ENCODE measurements at regions not wholly inside any gene's neighbourhood (a gene's known extent, or its start where the extent isn't known, plus 50 kb on each side); places are given as distances from the start of the nearest gene placed in this dataset.

GRCh38 chrX:118207831-118208453, 91.3 kb upstream of the KLHL13 start:
- peak in 1 of 2 experiments; percentile 34 for DNase-seq
- no TSS peak for BruUV-seq (replicated peaks)
- TF ChIP-seq, protein P1, sequence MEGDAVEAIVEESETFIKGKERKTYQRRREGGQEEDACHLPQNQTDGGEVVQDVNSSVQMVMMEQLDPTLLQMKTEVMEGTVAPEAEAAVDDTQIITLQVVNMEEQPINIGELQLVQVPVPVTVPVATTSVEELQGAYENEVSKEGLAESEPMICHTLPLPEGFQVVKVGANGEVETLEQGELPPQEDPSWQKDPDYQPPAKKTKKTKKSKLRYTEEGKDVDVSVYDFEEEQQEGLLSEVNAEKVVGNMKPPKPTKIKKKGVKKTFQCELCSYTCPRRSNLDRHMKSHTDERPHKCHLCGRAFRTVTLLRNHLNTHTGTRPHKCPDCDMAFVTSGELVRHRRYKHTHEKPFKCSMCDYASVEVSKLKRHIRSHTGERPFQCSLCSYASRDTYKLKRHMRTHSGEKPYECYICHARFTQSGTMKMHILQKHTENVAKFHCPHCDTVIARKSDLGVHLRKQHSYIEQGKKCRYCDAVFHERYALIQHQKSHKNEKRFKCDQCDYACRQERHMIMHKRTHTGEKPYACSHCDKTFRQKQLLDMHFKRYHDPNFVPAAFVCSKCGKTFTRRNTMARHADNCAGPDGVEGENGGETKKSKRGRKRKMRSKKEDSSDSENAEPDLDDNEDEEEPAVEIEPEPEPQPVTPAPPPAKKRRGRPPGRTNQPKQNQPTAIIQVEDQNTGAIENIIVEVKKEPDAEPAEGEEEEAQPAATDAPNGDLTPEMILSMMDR (conservative IDR thresholded peaks at IDR 0.05): no peak
- no peak for TF ChIP-seq EZH2 (IDR thresholded peaks at IDR 0.05; ENCODE audit: low read depth)

GRCh38 chrX:118208481-118208880, 91.9 kb upstream of the KLHL13 start:
- POLR2A ChIA-PET (ENCODE audit: unreplicated experiment): no interaction called here

More at GRCh38 chrX:118207831-118208453, 91.3 kb upstream of the KLHL13 start:
- Histone ChIP-seq H3K4me3 (no peak overlapping the region), H4K20me1 (ENCODE audit: insufficient read depth) (no peaks in the 10 kb centered on the region), H2AFZ (no peak overlapping the region), H3K4me1 (replicated peaks; ENCODE audit: insufficient read depth) (no peaks in the 10 kb centered on the region), H3K36me3 (ENCODE audit: low read depth) (no peaks in the 10 kb centered on the region), H3K79me2 (ENCODE audit: low read depth) (no peaks in the 10 kb centered on the region), H3F3A (ENCODE audit: insufficient read depth, low read depth) (no peaks in the 10 kb centered on the region), H3K9me3 (ENCODE audit: insufficient read depth, low read depth) (no peaks in the 10 kb centered on the region), H3K27me3 (ENCODE audit: insufficient read depth, low read depth) (no peaks in the 10 kb centered on the region), H3K27ac (no peak overlapping the region), H3K4me2 (no peak overlapping the region), H3K9me2 (ENCODE audit: insufficient read depth) (no peaks in the 10 kb centered on the region)
- intact Hi-C loops (cut with micrococcal nuclease; ENCODE audit: unreplicated experiment): no loop called here
- POLR2A ChIA-PET (ENCODE audit: unreplicated experiment): no interaction called here
- CTCF ChIA-PET: no interaction called here

DNA sequence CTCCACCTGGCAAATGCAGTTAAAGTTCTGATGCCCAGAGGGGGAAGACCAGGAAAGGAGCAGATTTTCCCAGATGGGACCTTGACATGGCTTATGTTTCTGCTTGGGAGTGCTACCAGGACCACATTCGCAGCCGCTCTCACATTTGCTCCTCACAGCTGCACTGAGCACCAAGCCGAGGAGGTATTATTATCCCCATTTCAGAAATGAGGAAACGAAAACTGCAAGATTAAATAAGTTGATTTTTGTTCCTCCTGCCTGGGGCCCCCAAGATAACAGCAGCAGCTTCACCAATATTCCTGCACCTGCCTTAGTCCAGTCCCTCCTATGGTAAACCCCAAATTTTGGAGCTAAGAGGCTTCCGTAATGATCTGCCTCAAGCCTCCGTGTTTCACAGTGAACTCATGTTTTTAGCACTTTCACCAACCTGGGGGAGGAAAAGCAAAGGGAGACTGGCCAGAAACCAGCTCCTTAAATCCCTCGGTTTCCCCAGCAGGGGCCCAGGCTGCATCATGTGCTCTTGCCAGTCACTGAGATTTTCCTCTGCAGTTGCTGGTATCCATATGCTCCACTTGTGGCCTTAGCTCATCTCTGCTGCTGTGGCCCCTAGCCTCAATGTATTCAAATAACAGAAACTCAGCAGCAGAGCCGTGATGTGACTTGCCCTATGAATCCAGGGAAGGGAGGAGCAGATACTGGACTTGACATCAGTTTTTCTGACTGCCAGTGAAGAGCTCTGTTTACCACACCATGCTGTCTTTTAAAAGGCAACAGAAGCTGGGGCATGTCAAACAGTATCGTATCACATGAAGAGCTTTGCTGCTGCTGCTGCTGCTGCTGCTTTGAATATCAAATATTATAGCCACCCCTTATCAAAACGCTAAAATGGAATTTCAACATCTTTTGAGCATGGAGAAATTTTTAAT, 95.5 kb upstream of the KLHL13 start:
- Histone ChIP-seq H4K20me1 (ENCODE audit: insufficient read depth) (no peaks in the 10 kb centered on the region), H2AFZ (no peak overlapping the region), H3K9me3 (ENCODE audit: insufficient read depth, low read depth) (no peaks in the 10 kb centered on the region), H3K27me3 (ENCODE audit: insufficient read depth, low read depth) (0 out of 2 replicates have a peak, but pooled peaks cover 7% of the 10 kb centered on the region), H3K79me2 (ENCODE audit: low read depth) (no peaks in the 10 kb centered on the region), H3K27ac (no peak overlapping the region), H3F3A (ENCODE audit: insufficient read depth, low read depth) (no peaks in the 10 kb centered on the region), H3K36me3 (ENCODE audit: low read depth) (no peaks in the 10 kb centered on the region), H3K9me2 (ENCODE audit: insufficient read depth) (no peaks in the 10 kb centered on the region), H3K4me3 (no peak overlapping the region), H3K4me2 (no peak overlapping the region), H3K4me1 (replicated peaks; ENCODE audit: insufficient read depth) (no peaks in the 10 kb centered on the region)
- BruUV-seq (replicated peaks): no TSS peak
- CTCF ChIA-PET: no interaction called here
- POLR2A ChIA-PET (ENCODE audit: unreplicated experiment): no interaction called here
- DNase-seq: no peak
- intact Hi-C loops (cut with micrococcal nuclease; ENCODE audit: unreplicated experiment): no loop called here
- no peak for TF ChIP-seq EZH2 (IDR thresholded peaks at IDR 0.05; ENCODE audit: low read depth)
- TF ChIP-seq, protein P1 (conservative IDR thresholded peaks at IDR 0.05): no peak

More at GRCh38 chrX:118208481-118208880, 91.9 kb upstream of the KLHL13 start:
- DNase-seq: no peak
- no peak overlapping the region for H3K27ac ChIP-seq
- no peaks in the 10 kb centered on the region for H3K79me2 ChIP-seq (ENCODE audit: low read depth)
- no peaks in the 10 kb centered on the region for H3K4me1 ChIP-seq (replicated peaks; ENCODE audit: insufficient read depth)
- no TSS peak for BruUV-seq (replicated peaks)
- TF ChIP-seq, protein P1 (conservative IDR thresholded peaks at IDR 0.05): no peak
- no peak for TF ChIP-seq EZH2 (IDR thresholded peaks at IDR 0.05; ENCODE audit: low read depth)
- intact Hi-C loops (cut with micrococcal nuclease; ENCODE audit: unreplicated experiment): no loop called here
- H3F3A ChIP-seq (ENCODE audit: insufficient read depth, low read depth): no peaks in the 10 kb centered on the region
- CTCF ChIA-PET: no interaction called here
- no peak overlapping the region for H2AFZ ChIP-seq
- no peak overlapping the region for H3K4me2 ChIP-seq
- H3K9me2 ChIP-seq (ENCODE audit: insufficient read depth): no peaks in the 10 kb centered on the region
- no peaks in the 10 kb centered on the region for H3K27me3 ChIP-seq (ENCODE audit: insufficient read depth, low read depth)
- no peak overlapping the region for H3K4me3 ChIP-seq
- H4K20me1 ChIP-seq (ENCODE audit: insufficient read depth): no peaks in the 10 kb centered on the region
- no peaks in the 10 kb centered on the region for H3K9me3 ChIP-seq (ENCODE audit: insufficient read depth, low read depth)
- no peaks in the 10 kb centered on the region for H3K36me3 ChIP-seq (ENCODE audit: low read depth)

All from PC-9 (cell line).